OCI-LY7 (cell line): ENCODE measurements at regions not wholly inside any gene's neighbourhood (a gene's known extent, or its start where the extent isn't known, plus 50 kb on each side); places are given as distances from the start of the nearest gene placed in this dataset.

Experiments used
- EZH2phosphoT487 ChIP-seq: fragments of 200-600 bp; sonication (generic); IDR thresholded peaks from 2 replicates; pipeline ENCODE4 v1.6.1; 2018; ENCODE audit warnings: low read depth, borderline replicate concordance, mild to moderate bottlenecking, mixed run types, antibody characterized with exemption, low read length, moderate library complexity, mixed read lengths
- TF ChIP-seq, protein P1 (sequence below): fragments of 200-600 bp; sonication (generic); conservative IDR thresholded peaks from 2 replicates; pipeline ENCODE4 v1.5.1; 2014; ENCODE audit warnings: mild to moderate bottlenecking, antibody characterized with exemption, low read length, moderate library complexity, mixed read lengths

DNA sequence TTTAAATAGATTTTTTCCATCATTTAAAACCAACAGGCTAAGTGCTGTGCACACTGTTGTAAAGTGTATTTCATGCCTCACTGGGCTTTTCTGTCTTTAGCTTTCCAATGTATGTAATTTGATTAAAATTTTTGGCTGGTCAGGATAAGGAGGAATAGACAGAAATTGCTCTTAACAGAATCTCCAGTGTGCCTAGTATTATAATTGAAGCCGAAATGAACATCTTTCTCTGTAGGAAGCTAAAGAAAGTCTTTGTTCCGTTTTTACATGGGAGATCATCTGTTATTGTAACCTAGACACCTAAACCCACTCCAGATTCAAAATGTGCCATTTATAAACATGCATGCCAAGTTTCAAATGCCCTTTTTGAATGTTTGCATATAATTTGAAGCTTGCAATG lies 54.5 kb upstream of the SMIM15 start:
- TF ChIP-seq, protein P1, sequence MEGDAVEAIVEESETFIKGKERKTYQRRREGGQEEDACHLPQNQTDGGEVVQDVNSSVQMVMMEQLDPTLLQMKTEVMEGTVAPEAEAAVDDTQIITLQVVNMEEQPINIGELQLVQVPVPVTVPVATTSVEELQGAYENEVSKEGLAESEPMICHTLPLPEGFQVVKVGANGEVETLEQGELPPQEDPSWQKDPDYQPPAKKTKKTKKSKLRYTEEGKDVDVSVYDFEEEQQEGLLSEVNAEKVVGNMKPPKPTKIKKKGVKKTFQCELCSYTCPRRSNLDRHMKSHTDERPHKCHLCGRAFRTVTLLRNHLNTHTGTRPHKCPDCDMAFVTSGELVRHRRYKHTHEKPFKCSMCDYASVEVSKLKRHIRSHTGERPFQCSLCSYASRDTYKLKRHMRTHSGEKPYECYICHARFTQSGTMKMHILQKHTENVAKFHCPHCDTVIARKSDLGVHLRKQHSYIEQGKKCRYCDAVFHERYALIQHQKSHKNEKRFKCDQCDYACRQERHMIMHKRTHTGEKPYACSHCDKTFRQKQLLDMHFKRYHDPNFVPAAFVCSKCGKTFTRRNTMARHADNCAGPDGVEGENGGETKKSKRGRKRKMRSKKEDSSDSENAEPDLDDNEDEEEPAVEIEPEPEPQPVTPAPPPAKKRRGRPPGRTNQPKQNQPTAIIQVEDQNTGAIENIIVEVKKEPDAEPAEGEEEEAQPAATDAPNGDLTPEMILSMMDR: no peak
- no peak for TF ChIP-seq EZH2phosphoT487
